ENCODE measurements at regions not wholly inside any gene's neighbourhood (a gene's known extent, or its start where the extent isn't known, plus 50 kb on each side); places are given as distances from the start of the nearest gene placed in this dataset.
"Not testable (repeated sequence)": the region's sequence is repeated elsewhere in the genome, so short reads cannot be mapped to it uniquely, and the experiment has no call there.

DNA sequence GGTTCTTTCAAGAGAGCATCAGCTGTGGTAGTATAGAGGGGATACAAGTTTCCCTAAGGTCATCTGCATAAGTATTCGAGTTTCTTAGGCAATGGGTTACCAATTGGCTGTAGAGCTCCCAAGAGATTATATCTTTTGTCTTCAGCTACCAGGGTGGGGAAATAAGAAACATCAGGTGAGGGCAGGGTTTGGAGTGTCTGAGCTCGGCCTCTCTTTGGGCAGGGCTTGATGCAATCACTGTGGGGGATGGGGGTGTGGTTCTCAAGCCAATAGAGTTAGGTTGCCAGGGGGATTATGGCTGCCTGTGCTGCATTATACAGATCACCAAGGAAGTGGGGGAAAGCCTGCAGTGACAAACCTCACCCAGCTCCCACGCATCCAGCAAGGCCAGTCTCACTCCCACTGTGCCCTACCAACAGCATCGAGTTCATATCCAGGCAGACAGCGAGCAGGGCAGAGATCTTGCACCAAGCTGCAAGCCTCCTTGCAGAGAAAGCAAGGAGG is 172.1 kb upstream of the MAGEE2 start:
- Histone ChIP-seq H3K4me2 (ENCODE audit: insufficient read depth, insufficient read length, low read length) (no peak overlapping the region), H3K4me1 (ENCODE audit: insufficient read depth, low read length) (no peaks in the 10 kb centered on the region), H3K9me3 (ENCODE audit: control insufficient read depth, low read depth, low read length) (peaks cover 16% of the 10 kb centered on the region), H4K5ac (ENCODE audit: insufficient read length, low read depth, low read length) (no peak overlapping the region), H3K23ac (ENCODE audit: insufficient read length, low read depth, low read length) (no peak overlapping the region), H3K27ac (ENCODE audit: insufficient read length, low read depth, low read length) (no peak overlapping the region), H3K23me2 (ENCODE audit: insufficient read length, low read depth, low read length, poor library complexity, severe bottlenecking) (no peaks in the 10 kb centered on the region), H2BK5ac (ENCODE audit: insufficient read length, low read length) (no peak overlapping the region), H2BK20ac (ENCODE audit: low read depth, low read length, poor library complexity, severe bottlenecking) (no peak overlapping the region), H4K91ac (ENCODE audit: insufficient read length, low read depth, low read length) (no peak overlapping the region), H3K4ac (ENCODE audit: low read depth, low read length) (no peak overlapping the region), H3T11ph (ENCODE audit: low read length) (no peak overlapping the region), H2BK15ac (ENCODE audit: low read depth, low read length) (no peak overlapping the region), H3K14ac (ENCODE audit: insufficient read depth, low read length) (no peak overlapping the region), H3K79me2 (ENCODE audit: insufficient read depth, low read length) (no peaks in the 10 kb centered on the region), H3K79me1 (ENCODE audit: insufficient read depth, low read depth, low read length, poor library complexity, severe bottlenecking) (no peaks in the 10 kb centered on the region), H2AFZ (ENCODE audit: low read length) (no peak overlapping the region), H3K18ac (ENCODE audit: insufficient read length, low read depth, low read length) (no peak overlapping the region), H3K9ac (ENCODE audit: extremely low read depth, insufficient read length, low read length) (no peak overlapping the region), H2AK5ac (ENCODE audit: insufficient read length, low read length) (no peak overlapping the region), H4K20me1 (ENCODE audit: control insufficient read depth, insufficient read depth, insufficient read length) (no peaks in the 10 kb centered on the region), H2BK120ac (ENCODE audit: low read depth, low read length, poor library complexity, severe bottlenecking) (no peak overlapping the region), H3K27me3 (ENCODE audit: insufficient read depth, low read length) (no peaks in the 10 kb centered on the region), H3K56ac (ENCODE audit: insufficient read length, low read depth, low read length) (no peak overlapping the region), H2BK12ac (ENCODE audit: insufficient read length, low read depth, low read length) (no peak overlapping the region), H4K8ac (replicated peaks; ENCODE audit: insufficient read length, low read depth, low read length) (no peak overlapping the region)
- H3K4me1 Mint-ChIP-seq = no peaks in the 10 kb centered on the region
- H3K9me3 Mint-ChIP-seq = peaks cover 84 to 92% of the 10 kb centered on the region in 2 experiments
- no peak overlapping the region for H3K27ac Mint-ChIP-seq
- peaks cover under 1% of the 10 kb centered on the region; the same call in 1 of the 2 replicates for H3K27me3 Mint-ChIP-seq (ENCODE audit: low read depth)
- H3K4me3 Mint-ChIP-seq = no peak overlapping the region
- TF ChIP-seq, protein P1, sequence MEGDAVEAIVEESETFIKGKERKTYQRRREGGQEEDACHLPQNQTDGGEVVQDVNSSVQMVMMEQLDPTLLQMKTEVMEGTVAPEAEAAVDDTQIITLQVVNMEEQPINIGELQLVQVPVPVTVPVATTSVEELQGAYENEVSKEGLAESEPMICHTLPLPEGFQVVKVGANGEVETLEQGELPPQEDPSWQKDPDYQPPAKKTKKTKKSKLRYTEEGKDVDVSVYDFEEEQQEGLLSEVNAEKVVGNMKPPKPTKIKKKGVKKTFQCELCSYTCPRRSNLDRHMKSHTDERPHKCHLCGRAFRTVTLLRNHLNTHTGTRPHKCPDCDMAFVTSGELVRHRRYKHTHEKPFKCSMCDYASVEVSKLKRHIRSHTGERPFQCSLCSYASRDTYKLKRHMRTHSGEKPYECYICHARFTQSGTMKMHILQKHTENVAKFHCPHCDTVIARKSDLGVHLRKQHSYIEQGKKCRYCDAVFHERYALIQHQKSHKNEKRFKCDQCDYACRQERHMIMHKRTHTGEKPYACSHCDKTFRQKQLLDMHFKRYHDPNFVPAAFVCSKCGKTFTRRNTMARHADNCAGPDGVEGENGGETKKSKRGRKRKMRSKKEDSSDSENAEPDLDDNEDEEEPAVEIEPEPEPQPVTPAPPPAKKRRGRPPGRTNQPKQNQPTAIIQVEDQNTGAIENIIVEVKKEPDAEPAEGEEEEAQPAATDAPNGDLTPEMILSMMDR (conservative IDR thresholded peaks at IDR 0.05) = no peak
- WGBS (ENCODE audit: extremely low coverage, insufficient read length, low lambda C conversion rate) = no CpG with 5 or more reads among the region's 5 CpGs
- DNase-seq = no peak
- peaks cover 0 to 8% (median 6%) of the 10 kb centered on the region in 3 experiments; a peak in 5 of 7 replicates for H3K36me3 Mint-ChIP-seq (ENCODE audit: insufficient read depth in 1 of 3, low read depth in 3 of 3)

DNA sequence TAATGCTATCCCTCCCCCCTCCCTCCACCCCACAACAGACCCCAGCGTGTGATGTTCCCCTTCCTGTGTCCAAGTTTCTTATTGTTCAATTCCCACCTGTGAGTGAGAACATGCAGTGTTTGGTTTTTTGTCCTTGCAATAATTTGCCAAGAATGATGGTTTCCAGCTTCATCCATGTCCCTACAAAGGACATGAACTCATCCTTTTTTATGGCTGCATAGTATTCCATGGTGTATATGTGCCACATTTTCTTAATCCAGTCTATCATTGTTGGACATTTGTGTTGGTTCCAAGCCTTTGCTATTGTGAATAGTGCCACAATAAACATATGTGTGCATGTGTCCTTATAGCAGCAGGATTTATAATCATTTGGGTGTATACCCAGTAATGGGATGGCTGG is 176.3 kb upstream of the MAGEE2 start:
- not testable (repeated sequence) for H3K4me1 Mint-ChIP-seq; H2BK20ac ChIP-seq (ENCODE audit: low read depth, low read length, poor library complexity, severe bottlenecking); H2BK12ac ChIP-seq (ENCODE audit: insufficient read length, low read depth, low read length); H3K9ac ChIP-seq (ENCODE audit: extremely low read depth, insufficient read length, low read length); H3K27ac ChIP-seq (ENCODE audit: insufficient read length, low read depth, low read length); H2BK15ac ChIP-seq (ENCODE audit: low read depth, low read length); H2AK5ac ChIP-seq (ENCODE audit: insufficient read length, low read length); H3K27me3 ChIP-seq (ENCODE audit: insufficient read depth, low read length); H3K79me2 ChIP-seq (ENCODE audit: insufficient read depth, low read length); H4K8ac ChIP-seq (replicated peaks; ENCODE audit: insufficient read length, low read depth, low read length); H2AFZ ChIP-seq (ENCODE audit: low read length); H3K36me3 Mint-ChIP-seq (ENCODE audit: insufficient read depth in 1 of 3, low read depth in 3 of 3); H3K14ac ChIP-seq (ENCODE audit: insufficient read depth, low read length); H2BK120ac ChIP-seq (ENCODE audit: low read depth, low read length, poor library complexity, severe bottlenecking); H3K4me1 ChIP-seq (ENCODE audit: insufficient read depth, low read length); H4K91ac ChIP-seq (ENCODE audit: insufficient read length, low read depth, low read length); H3K4me2 ChIP-seq (ENCODE audit: insufficient read depth, insufficient read length, low read length); H3K4ac ChIP-seq (ENCODE audit: low read depth, low read length); H3T11ph ChIP-seq (ENCODE audit: low read length); H4K20me1 ChIP-seq (ENCODE audit: control insufficient read depth, insufficient read depth, insufficient read length); H4K5ac ChIP-seq (ENCODE audit: insufficient read length, low read depth, low read length); H3K23ac ChIP-seq (ENCODE audit: insufficient read length, low read depth, low read length); H3K56ac ChIP-seq (ENCODE audit: insufficient read length, low read depth, low read length); H3K79me1 ChIP-seq (ENCODE audit: insufficient read depth, low read depth, low read length, poor library complexity, severe bottlenecking); H3K23me2 ChIP-seq (ENCODE audit: insufficient read length, low read depth, low read length, poor library complexity, severe bottlenecking); H3K4me3 Mint-ChIP-seq; H3K18ac ChIP-seq (ENCODE audit: insufficient read length, low read depth, low read length); H3K27me3 Mint-ChIP-seq (ENCODE audit: low read depth); DNase-seq; H3K27ac Mint-ChIP-seq; H2BK5ac ChIP-seq (ENCODE audit: insufficient read length, low read length)
- peaks cover 28% of the 10 kb centered on the region for H3K9me3 ChIP-seq (ENCODE audit: control insufficient read depth, low read depth, low read length)
- WGBS (ENCODE audit: extremely low coverage, insufficient read length, low lambda C conversion rate) = no CpG with 5 or more reads among the region's 1 CpG
- H3K9me3 Mint-ChIP-seq = peaks cover 44 to 50% of the 10 kb centered on the region in 2 experiments
